ENCODE measurements at regions not wholly inside any gene's neighbourhood (a gene's known extent, or its start where the extent isn't known, plus 50 kb on each side); places are given as distances from the start of the nearest gene placed in this dataset.
"Not testable (repeated sequence)": the region's sequence is repeated elsewhere in the genome, so short reads cannot be mapped to it uniquely, and the experiment has no call there.

DNA sequence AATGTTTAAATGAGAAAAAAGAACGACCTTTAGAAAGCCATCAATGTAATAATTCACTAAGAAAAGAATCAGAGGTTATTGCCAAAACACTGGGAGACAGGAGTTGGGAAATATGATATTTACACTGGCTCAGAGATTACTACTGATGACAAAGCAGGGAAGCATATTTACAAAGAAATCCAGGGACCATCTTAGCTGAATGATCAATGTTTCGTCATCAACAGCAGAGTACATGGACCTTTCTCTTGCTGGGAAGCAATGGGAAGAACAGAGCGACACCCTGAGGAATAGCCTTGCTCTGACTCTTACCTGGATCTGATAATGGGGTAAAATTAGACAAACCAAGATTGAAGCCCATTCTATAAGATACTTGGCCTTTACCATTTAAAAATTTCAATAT lies 1293.5 kb downstream of the XPNPEP1 start:
- no peak for DNase-seq (ENCODE audit: extremely low read depth in 1 of 11, low read depth in 9 of 11, low spot score in 4 of 11)

GRCh38 chr10:108624052-108624451 lies 1299.3 kb downstream of the XPNPEP1 start:
- DNase-seq (ENCODE audit: extremely low read depth in 1 of 11, low read depth in 9 of 11, low spot score in 4 of 11): no peak

- no peak for DNase-seq (ENCODE audit: extremely low read depth in 1 of 11, low read depth in 9 of 11, low spot score in 4 of 11)
Observed at GRCh38 chr10:108620821-108621534, 1302.3 kb downstream of the XPNPEP1 start.

GRCh38 chr10:108616559-108617285 lies 1306.6 kb downstream of the XPNPEP1 start:
- no peak for DNase-seq (ENCODE audit: extremely low read depth in 1 of 11, low read depth in 9 of 11, low spot score in 4 of 11)

- no peak for DNase-seq (ENCODE audit: extremely low read depth in 1 of 11, low read depth in 9 of 11, low spot score in 4 of 11)
Observed at GRCh38 chr10:108615576-108616320, 1307.6 kb downstream of the XPNPEP1 start.

DNA sequence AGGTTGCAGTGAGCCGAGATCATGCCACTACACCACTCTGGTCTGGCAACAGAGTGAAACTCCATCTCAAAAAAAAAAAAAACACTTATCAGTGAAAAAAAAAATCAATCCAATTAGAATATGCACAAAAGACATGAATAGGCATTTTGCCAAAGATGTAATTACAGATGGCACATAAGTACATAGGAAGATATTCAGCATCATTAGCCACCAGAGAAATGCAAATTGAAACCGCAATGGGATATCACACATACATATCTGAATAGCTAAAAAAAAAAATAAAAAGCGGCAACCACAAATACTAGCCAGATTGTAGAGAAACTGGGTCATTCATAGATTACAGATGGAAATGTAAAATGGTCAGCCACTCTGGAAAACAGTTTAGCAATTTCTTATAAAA lies 1310.8 kb downstream of the XPNPEP1 start:
- DNase-seq (ENCODE audit: extremely low read depth in 1 of 11, low read depth in 9 of 11, low spot score in 4 of 11): no peak

DNA sequence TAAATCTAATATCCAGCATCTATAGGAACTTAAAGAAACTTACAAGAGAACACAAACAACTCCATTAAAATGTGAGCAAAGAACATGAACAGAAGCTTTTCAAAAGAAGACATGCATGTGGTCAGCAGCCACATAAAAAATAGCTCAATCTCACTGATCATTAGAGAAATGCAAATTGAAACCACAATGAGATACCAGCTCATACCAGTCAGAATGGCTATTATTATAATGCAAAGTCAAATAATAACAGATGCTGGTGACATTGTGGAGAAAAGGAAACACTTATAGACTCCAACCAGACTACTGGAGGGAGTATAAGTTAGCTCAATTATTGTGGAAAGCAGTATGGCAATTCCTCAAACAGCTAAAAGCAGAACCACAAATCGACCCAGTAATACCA lies 1314.5 kb downstream of the XPNPEP1 start:
- no peak for DNase-seq (ENCODE audit: extremely low read depth in 1 of 11, low read depth in 9 of 11, low spot score in 4 of 11)

DNA sequence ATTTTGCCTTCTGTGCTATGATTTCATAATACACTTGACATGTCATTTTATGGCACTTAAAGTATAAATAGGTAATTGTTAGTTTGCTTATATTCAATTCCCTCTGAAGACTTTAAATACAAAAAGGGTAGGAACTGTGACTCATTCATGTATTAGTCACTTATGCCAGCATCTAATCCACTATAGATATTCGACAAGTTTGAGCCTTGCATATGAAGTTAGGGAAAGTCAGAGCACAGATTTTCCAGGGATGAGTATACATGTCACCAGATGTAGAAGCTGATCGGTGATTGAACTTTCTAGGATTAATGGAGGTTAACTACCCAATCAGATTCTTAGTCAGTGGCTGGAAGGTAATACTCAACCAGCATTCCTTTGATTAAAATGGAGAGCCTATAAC lies 1321.5 kb downstream of the XPNPEP1 start:
- DNase-seq (ENCODE audit: extremely low read depth in 1 of 11, low read depth in 9 of 11, low spot score in 4 of 11): no peak

- not testable (repeated sequence) for DNase-seq (ENCODE audit: extremely low read depth in 1 of 11, low read depth in 9 of 11, low spot score in 4 of 11)
Observed at GRCh38 chr10:108600511-108600910, 1322.8 kb downstream of the XPNPEP1 start.

DNA sequence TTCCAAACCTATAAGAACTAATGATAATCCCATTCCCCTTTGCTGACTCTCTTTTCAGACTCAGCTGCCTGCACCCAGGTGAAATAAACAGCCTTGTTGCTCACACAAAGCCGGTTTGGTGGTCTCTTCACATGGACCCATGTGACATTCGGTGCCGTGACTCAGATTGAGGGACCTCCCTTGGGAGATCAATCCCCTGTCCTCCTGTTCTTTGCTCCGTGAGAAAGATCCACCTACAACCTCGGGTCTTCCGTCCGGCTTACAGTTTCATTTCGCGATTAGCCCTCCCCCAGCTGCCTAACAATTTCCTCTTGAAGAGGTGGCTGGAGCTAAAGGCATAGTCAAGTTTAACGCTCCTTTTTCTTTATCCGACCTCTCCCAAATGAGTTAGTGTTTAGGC lies 1324.0 kb downstream of the XPNPEP1 start:
- not testable (repeated sequence) for DNase-seq (ENCODE audit: extremely low read depth in 1 of 11, low read depth in 9 of 11, low spot score in 4 of 11)

DNA sequence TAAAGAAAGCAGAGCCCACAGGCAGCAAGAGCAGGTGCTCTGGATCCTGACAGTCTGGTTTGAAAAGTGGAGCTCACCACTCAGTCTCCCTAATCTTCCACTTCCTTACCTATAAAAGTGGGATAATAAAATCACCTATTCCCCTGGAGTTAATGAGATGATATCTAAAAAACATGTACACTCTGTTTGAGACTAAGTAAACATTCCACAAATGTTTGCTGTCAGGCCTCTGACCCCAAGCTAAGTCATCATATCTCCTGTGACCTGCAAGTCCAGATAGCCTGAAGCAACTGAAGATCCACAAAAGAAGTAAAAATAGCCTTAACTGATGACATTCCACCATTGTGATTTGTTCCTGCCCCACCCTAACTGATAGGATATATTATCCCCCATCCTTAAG lies 1324.5 kb downstream of the XPNPEP1 start:
- no peak for DNase-seq (ENCODE audit: extremely low read depth in 1 of 11, low read depth in 9 of 11, low spot score in 4 of 11)

GRCh38 chr10:108598320-108598695 lies 1325.0 kb downstream of the XPNPEP1 start:
- DNase-seq (ENCODE audit: extremely low read depth in 1 of 11, low read depth in 9 of 11, low spot score in 4 of 11): no peak

GRCh38 chr10:108597657-108598319 lies 1325.5 kb downstream of the XPNPEP1 start:
- DNase-seq (ENCODE audit: extremely low read depth in 1 of 11, low read depth in 9 of 11, low spot score in 4 of 11): no peak

DNA sequence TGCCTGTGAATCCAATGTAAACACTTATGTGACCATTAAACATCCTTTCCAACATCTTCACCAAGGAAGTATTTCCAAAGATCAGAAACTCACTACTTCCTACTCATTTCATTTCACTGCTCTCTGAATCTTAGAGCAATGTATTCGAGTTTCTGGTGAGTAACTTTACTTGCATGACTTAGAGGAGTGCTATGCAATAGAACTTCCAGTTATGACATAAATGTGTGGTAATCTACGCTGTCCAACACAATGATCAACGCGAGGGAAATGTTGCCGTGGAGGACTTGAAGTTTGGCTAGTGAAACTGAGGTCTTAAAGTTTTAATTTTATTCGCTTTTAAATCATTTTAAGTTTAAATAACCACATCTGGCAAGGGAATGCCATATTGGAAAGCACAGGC lies 1326.3 kb downstream of the XPNPEP1 start:
- no peak for DNase-seq (ENCODE audit: extremely low read depth in 1 of 11, low read depth in 9 of 11, low spot score in 4 of 11)

DNA sequence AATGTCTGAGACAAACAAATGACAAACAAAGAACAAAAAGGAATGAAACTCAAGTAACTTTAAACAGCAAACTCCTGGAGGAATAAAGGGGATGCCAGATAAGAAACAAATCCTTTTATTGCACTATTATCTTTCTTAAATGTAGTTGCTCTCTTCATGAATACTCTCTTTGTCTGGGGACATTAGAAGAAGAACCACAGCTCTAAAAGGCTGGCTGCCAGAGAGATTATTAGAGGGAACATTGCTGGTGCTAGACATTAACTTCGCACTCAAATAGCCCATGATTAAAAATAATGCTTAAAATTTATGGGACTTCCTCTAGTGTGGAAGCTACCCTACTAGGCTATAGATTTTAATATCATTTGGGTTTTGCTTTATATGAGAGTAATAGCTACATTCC lies 1330.4 kb downstream of the XPNPEP1 start:
- DNase-seq (ENCODE audit: extremely low read depth in 1 of 11, low read depth in 9 of 11, low spot score in 4 of 11): no peak

GRCh38 chr10:108591417-108591816 lies 1331.9 kb downstream of the XPNPEP1 start:
- no peak for DNase-seq (ENCODE audit: extremely low read depth in 1 of 11, low read depth in 9 of 11, low spot score in 4 of 11)

GRCh38 chr10:108586424-108586823 lies 1336.9 kb downstream of the XPNPEP1 start:
- DNase-seq (ENCODE audit: extremely low read depth in 1 of 11, low read depth in 9 of 11, low spot score in 4 of 11): no peak

DNA sequence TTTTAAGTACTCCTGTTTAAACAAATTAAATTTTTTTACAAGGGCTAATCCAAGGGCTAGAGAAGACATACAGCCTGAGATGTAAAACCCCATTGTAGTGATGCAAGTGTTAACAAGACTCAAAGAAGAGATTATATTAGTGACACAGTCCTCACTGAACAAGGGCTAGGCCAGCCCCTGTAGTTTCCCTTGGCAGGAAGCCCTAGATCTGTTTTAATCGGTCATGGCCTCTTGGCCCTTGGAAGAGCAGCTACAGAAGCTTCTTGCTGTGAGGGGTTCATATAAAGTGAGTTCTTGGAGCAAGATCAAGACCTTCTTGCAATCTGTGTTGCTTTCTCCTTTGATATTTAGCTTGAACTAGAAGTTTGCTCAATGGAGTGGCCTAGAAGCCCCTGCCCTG lies 1339.4 kb downstream of the XPNPEP1 start:
- DNase-seq (ENCODE audit: extremely low read depth in 1 of 11, low read depth in 9 of 11, low spot score in 4 of 11): no peak

GRCh38 chr10:108582888-108583287 lies 1340.4 kb downstream of the XPNPEP1 start:
- DNase-seq (ENCODE audit: extremely low read depth in 1 of 11, low read depth in 9 of 11, low spot score in 4 of 11): no peak

DNA sequence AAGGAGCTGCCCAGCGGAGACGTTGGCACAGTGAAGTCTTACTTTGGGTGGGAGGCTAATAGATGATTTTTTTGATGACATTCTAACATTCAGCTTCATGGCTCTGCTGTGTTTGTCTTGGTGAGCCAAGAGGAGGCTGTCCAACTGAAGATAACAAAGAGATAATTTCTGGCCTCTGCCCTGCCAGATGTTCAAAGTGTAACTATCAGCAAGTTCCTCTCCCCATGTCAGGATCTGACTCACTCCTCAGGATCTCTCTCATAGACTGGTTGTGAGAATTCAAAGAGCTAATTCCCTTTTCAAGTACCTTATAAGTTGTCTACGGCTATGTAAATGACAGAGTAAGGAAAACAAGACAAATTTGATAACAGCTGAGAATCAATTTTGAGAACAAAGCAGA lies 1340.9 kb downstream of the XPNPEP1 start:
- DNase-seq (ENCODE audit: extremely low read depth in 1 of 11, low read depth in 9 of 11, low spot score in 4 of 11): no peak
